Stimulated activated CD8-positive, alpha-beta memory T cell treated with anti-CD3 and anti-CD28 coated beads, Interleukin-2, amount 100 ng/mL, for 48 hours (primary cell): ENCODE measurements at regions not wholly inside any gene's neighbourhood (a gene's known extent, or its start where the extent isn't known, plus 50 kb on each side); places are given as distances from the start of the nearest gene placed in this dataset.

ENCODE experiments used
- DNase-seq, 2 donors: peaks; one replicate each; pipeline ENCODE4 v3.0.0-alpha.2; 2020; ENCODE audit warnings: low read depth in 2 of 2

- no peak for DNase-seq
Measured at GRCh38 chr3:181859518-181859917, 147.8 kb downstream of the SOX2 start.

GRCh38 chr3:181860235-181860634 is 148.5 kb downstream of the SOX2 start:
- DNase-seq: no peak

DNA sequence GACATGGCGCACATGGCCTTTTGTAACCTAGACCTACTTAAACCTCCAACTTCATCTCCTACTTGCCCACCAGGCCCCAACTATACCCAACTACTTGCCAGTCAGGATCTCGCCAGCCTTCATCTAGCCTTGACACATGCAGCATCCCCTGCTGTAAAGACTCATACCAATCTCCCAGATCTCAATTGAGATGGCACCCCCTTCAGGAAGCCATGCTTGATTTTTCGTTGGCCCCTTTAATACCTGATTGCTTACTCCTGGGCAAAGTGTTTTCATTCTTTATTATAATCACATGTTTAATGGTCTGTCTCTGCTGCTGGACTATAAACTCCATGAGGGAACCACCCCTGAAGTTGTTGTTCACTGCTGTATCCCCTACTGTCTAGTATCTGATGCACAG is 150.8 kb downstream of the SOX2 start:
- DNase-seq: no peak

- no peak for DNase-seq
Measured at GRCh38 chr3:181868576-181869082, 156.9 kb downstream of the SOX2 start.

DNA sequence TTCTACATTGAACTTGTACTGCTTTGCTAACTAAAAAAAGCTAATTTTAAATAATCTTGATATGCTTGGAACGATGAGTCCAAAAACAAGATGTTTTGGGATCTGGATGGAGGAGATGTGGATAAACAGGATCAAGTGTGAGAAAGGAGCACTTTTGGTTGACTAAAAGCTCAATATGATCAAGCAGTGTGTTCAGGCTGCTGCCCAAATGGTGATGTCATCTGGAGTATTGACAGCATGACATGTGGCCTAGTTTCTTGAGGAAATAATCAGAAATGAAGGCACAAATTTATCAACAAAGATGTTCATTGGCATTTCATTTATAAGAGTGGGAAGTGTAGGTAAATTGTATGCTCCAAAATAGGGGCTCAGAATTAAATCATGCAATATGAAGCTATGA is 161.2 kb downstream of the SOX2 start:
- no peak for DNase-seq

DNA sequence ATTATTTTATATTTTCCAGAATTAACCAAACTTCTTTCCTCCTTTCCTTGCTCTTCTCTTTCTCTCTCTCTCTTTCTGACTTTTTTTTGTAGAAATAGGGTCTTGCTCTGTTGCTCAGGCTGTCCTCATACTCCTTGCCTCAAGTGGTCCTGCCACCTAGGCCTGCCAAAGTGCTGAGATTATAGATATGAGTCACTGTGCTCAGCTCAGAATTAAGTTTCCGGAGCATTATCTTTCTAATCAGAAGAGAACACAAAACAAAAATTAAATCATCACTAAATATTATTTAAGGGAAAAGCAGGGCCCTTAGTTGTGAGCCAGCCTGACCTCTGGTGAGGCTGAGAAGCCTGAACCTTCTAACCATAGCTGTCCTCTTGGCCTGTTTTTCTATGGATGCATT is 168.2 kb downstream of the SOX2 start:
- DNase-seq: no peak

GRCh38 chr3:181880331-181880730 is 168.6 kb downstream of the SOX2 start:
- no peak for DNase-seq

DNA sequence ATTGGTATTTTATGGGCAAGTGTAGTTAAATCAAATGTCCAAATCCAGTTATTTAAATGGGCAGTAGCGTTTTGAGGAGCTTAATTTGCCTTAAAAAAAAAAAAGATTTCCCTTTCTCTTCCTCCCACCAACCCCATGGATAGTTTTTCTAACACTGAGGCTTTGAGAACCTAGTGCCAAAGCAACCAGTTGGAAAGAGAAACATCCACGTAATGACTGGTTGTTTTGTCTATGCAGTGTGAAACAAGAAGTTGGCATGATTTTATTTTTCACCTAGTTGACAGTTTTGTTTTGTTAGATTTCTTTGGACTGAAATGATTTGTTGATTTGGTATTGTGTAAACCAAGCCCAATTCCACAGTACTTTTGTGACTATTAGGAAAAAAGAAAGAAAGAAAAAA is 170.0 kb downstream of the SOX2 start:
- no peak for DNase-seq

GRCh38 chr3:181885868-181886630 is 174.3 kb downstream of the SOX2 start:
- DNase-seq: no peak

GRCh38 chr3:181886676-181887075 is 175.0 kb downstream of the SOX2 start:
- DNase-seq: no peak

- DNase-seq: no peak
Measured at GRCh38 chr3:181887685-181888084, 176.0 kb downstream of the SOX2 start.

DNA sequence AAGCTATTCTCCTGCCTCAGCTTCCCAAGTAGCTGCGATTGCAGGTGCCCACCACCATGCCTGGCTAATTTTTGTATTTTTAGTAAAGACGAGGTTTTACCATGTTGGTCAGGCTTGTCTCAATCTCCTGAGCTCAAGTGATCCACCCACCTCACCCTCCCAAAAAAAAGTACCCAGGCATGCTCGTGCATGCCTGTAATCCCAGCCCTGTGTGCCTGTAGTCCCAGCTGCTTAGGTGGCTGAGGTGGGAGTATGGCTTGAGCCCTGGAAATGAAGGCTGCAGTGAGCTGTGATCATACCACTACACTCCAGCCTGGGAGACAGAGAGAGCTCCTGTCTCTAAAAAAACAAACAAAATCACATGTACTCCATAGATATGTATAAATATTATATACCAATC is 176.5 kb downstream of the SOX2 start:
- no peak for DNase-seq

- no peak for DNase-seq
Measured at GRCh38 chr3:181892848-181893247, 181.1 kb downstream of the SOX2 start.

GRCh38 chr3:181896605-181897004 is 184.9 kb downstream of the SOX2 start:
- DNase-seq: no peak

DNA sequence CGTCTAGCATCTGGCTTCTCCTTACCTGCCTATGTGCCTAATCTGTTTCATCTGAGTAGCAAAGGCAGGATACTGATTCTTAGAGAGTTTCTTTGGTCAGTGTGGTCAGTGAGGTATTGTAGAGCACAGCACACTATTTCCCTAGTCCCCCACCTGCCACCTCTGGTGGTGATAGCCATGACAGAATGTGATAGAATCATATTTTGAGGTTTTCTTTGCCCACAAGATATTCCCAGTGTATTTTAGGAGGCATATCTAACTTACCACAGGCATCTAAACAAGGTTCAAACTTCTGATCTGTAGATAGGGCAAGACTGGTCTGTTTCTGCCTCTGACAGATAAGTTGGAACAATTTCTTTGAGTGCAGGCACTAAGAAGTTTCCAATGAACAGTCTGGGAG is 188.0 kb downstream of the SOX2 start:
- DNase-seq: no peak

DNA sequence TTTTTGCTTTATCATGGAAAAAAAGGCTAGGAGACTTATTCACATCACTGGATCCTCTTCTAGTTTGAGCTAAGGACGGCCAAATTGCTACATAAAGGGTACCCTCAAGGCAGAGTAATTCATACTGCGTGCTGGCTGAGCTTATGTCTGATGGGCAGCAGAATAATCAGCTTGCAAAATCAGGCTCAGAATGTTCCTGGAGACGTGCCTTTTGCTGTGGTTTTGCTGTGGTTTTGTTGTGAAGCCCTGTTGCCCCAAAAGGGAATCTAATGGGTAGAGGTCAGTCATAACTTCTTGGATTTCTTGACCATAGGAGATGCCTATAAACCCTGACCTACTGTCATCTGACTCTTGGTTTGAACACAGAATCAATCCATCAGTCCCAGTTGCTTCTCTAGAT is 189.9 kb downstream of the SOX2 start:
- no peak for DNase-seq

GRCh38 chr3:181906338-181906737 is 194.6 kb downstream of the SOX2 start:
- DNase-seq: no peak

- no peak for DNase-seq
Measured at GRCh38 chr3:181909241-181909640, 197.5 kb downstream of the SOX2 start.

- no peak for DNase-seq
Measured at GRCh38 chr3:181912384-181912783, 200.7 kb downstream of the SOX2 start.

DNA sequence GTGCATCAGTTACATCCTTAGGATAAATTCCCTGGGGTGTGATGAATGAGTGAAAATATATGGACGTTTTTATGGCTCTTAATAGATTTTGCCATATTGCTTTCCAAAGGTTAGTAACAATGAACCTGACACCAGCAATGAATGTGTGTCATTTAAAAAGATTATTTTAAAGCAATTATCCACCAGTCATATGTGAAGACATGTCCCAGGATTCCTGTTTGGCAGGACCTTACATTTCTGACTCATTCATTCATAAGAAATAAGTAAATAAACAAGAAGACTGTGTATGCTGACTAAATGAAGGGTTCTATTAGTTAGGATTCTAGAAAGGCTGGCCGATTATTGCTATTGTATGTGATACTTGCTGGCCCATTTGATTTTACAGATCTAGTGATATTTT is 201.5 kb downstream of the SOX2 start:
- no peak for DNase-seq

GRCh38 chr3:181915551-181915950 is 203.8 kb downstream of the SOX2 start:
- no peak for DNase-seq

GRCh38 chr3:181916013-181916412 is 204.3 kb downstream of the SOX2 start:
- DNase-seq: no peak

- DNase-seq: no peak
Measured at GRCh38 chr3:181917027-181917426, 205.3 kb downstream of the SOX2 start.

DNA sequence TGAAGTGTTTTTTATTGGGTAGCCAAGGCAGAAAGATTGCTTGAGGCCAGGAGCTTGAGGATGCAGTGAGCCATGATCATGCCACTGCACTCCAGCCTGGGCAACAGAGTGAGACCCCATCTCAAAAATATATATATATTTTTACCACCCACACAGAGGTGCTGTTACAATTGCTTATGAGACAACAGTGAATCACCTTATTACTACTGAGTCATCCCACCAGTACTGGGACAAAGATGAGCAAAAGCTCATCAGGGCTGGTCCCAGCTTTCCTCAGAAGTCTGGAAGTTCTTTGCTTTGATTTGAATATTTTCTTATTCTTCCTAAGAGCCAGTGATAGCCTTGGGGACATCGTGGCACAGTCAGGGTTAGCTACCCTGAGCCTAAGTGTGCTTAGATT is 207.7 kb downstream of the SOX2 start:
- DNase-seq: no peak
